HG03432 (cell line): ENCODE measurements at regions not wholly inside any gene's neighbourhood (a gene's known extent, or its start where the extent isn't known, plus 50 kb on each side); places are given as distances from the start of the nearest gene placed in this dataset.
A peak's percentile ranks its signal among the peaks of the same experiment; 100 is the strongest.

Experiments used
- ATAC-seq: cut with Tn5 transposase; IDR thresholded peaks from one replicate; pipeline ENCODE4 v1.9.1; 2021; ENCODE audit warnings: mild to moderate bottlenecking, moderate library complexity; ENCODE audit not compliant: unreplicated experiment

- no peak for ATAC-seq
Observed at GRCh38 chrX:107560041-107560440, 68.3 kb upstream of the PRPS1 start.

DNA sequence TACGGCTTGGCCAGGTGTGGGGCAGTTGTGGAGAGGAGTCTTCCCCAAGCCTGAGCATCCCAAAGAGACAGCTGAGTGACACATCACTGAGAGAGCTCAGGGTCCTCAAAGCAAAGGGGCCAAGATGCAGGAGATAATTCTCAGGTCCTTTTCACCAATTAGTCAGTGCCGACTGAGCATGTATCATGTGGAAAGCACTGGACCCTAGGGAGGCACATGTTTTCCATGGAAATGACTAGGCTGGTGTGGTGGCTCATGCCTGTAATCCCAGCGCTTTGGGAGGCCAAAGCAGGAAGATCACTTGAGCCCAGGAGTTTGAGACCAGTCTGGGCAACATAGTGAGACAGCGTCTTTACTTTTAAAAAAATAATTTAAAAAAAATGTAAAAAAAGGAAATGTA lies 67.3 kb upstream of the PRPS1 start:
- no peak for ATAC-seq

DNA sequence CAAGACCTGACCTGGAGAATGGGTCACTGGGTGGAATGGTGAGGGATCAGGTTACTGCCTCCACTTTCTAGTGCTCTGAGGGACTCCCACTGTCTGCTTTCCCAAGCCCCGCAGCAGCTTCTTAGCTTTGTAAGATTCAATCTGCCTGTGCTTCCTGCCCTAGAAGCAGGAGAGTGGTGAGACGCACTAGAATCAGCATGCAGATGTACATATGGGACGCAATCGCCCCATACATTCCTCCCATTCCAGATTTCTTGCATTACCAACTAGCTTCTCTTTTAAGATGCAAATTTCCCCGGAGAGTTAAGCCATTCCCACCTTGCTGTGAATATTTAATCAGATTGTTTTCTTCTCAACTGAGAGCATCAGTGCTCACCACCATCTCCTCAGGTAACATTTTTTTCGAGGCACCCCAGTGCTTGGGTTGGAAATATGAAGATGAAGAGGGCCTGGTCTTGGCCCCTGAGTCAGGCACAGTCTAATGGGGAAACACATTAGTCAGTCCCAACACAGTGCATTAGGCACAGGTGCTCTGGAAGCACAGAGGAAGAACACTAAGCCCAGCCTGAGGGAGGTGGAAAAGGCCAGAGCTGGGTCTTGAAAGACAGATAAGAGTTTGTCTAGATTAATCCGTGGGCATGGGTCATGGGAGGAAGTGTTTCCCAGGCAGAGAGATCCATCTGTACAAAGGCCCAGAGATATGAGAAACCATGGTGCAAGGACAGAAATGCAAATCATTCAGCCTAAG lies 66.7 kb upstream of the PRPS1 start:
- ATAC-seq: no peak

- ATAC-seq: no peak
Observed at GRCh38 chrX:107562482-107562881, 65.8 kb upstream of the PRPS1 start.

DNA sequence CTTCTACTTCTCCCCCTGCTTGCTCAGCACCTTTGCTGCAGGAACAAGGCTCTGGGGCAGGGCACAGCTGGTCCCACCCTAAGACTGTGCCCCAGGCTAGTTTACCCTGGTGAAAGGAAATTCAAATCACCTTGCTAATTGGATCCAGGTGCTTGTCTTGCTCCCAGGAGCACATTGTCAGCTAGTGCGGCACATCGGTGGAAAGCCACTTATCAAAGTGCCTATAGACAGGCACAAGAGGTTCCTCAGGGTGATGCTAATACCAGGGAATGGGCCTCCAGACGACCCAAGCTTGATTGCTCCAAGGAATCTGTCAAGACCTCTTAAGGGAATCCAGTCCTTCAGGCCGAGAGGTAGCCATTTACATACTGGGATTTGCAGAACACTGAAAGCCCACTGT lies 64.5 kb upstream of the PRPS1 start:
- no peak for ATAC-seq

DNA sequence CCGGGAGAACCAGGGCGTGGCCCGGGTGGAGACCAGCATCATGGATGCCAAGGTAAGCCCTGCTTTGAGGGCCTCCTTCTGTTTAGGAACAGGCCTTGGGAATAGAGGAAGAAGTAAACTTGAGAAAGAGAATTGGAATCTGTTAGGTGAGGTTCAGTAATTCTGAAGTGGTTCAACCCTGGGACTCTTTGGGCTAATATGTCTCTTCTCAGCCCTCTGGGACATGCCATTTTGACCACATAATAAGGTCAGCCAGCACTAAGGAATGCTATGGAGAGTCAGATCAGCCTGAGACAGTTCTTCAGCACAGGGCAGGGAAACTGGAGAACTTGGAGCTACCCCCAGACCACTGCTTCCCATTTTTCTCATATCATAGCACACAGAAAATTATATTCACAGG lies 63.3 kb upstream of the PRPS1 start:
- ATAC-seq: no peak

DNA sequence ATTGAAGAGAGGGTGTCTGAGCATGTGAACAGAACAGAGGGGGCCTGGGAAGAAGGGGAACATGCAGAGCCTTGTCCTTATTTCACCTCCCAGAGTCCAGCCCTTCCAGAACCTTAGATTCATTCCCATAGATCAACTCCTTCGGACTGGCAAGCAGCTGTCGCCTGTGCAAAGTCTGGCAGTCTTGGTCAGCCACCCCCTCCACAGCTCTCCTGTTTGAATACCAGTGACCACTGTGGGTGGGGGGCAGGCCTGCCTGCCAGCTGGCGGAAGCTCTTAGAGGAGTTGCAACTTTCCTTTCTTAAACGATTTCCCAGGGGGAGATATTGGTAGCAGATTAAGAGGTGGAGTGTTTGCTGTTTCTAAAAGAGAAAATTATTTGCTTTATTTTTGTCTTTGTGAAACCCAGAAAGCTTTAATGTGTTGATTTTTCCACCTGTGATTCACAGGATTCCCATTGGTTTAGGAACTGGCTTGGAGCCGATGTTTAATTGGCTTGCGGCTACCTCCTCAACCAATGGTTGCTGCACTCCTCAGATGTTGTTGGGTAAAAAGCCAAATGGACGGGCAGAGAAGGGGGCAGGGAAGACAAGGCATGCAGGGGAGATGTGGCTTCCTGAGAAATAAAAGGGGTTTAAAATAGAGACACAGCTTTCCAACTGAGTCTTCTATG lies 62.2 kb upstream of the PRPS1 start:
- no peak for ATAC-seq

DNA sequence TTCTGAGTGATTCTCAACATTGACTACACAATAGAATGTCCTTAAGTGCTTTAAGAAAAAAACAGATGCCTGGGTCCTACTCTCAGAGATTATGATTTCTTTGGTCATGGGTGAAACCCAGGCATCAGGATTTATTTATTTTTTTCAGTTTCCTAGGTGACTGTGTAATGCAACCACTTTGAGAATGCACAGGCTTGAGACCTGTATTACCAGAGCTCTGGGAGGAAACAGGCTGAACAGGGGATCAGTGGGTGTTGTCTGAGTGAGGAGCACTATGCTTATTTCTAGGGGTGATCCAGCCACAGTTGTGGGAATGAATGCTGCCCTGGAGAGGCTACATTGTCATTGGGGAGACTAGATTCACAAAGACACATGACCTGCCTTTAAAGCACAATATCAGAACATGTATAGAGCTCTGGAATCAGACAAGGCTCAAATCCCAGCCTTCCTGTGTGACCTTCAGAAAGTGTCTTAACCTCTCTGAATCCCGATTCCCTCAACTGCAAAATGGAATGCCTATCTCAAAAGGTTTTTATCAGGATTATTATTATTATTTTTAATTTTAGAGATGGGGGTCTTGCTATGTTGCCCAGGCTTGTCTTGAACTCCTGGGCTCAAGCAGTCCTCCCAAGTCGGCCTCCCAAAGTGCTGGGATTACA lies 61.6 kb upstream of the PRPS1 start:
- no peak for ATAC-seq

GRCh38 chrX:107567370-107567769 lies 60.9 kb upstream of the PRPS1 start:
- ATAC-seq: no peak

DNA sequence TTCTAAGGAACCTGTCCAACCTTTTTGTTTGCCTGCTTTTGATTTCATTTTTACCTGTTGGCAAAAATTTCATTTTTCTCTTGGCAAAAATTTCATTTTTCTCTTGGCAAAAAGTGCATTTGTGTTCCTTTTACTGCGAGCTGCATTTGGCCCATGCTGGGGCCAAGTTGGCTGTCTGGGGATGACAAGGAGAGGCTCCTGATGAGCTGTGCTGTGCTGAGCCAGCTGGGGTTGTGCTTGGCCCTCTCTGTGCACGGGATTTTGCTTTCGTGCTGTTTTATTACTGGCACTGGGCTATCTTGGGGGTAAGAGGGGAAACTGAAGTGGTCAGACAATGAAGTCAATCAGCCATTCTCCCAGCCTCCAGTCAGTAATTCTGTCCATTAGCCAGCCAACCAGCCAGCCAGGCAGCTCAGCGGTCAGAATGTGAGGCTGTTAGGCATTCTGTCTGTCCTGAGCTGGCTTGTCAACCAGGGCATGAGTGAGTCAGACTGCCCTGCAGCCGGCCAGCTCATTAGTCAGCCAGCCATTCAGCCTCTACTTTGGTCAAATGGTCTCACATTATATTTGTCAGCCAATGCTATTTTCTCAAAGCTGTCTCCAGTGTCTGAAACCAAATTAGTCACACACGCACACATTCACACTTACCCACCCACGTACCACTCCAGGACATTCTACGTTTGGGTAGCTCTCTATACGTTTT lies 56.9 kb upstream of the PRPS1 start:
- ATAC-seq: no peak

DNA sequence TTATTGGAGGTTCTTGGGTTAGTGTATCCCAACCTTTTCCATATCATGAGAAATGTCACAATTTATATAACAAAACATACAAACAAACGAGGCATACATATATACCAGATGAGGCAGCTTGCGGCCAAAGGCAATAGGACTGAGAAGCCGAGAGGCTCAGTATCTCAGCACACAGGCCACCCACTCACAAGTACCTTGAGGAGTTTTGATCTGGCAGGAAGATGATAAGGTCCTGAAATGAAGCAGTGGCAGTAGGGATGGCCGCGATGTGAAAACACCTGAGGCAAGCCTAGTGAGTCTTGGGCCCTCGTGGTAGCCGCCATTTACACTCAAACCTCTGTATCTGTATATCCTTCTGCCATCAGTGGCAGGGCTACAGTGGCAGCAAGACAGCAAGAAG lies 55.3 kb upstream of the PRPS1 start:
- ATAC-seq: no peak

DNA sequence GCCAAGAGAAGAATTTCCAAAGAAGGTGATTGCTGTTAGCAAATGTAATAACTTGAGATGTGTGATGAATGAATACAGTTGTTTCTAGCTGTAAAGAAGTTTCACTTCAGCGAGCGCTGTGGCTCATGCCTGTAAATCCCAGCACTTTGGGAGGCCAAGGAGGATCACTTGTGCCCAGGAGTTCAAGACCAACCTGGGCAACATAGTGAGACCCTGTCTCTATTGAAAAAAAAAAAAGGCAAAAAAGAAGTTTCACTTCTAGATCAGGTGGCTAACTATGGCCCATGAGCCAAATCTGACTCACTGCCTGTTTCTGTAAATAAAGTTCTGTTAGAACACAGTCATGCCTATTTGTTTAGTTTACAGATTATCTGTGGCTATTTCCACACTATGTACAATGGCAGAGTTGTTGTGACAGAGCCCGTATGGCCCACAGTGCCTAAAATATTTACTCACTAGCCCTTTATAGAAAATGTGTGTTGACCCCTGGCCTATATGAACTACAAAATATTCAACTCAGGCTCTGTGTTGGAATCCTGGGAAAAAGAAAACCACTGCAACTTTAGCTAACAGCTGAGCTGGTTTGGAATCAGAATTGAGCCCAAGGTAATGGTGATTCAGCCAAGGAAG lies 54.1 kb upstream of the PRPS1 start:
- no peak for ATAC-seq

DNA sequence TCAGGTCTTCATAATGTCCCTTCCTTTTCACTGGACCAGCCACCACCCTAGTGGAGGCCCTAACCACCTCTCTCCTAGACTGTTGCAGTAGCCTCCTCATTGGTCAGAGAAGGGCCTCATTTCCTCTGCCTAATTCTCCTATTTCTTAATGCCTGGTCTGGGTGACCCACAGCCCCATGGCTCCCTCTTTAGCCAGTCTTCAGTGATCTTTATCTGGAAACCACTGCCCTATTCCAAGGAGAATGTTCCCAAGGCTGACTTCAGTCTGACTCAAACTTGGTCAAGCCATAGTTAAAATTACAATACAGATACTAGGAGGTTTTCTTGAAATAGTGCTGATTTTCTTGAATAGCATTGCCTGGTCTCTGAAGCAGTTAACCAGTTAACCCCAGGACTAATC lies 53.6 kb upstream of the PRPS1 start:
- no peak for ATAC-seq

DNA sequence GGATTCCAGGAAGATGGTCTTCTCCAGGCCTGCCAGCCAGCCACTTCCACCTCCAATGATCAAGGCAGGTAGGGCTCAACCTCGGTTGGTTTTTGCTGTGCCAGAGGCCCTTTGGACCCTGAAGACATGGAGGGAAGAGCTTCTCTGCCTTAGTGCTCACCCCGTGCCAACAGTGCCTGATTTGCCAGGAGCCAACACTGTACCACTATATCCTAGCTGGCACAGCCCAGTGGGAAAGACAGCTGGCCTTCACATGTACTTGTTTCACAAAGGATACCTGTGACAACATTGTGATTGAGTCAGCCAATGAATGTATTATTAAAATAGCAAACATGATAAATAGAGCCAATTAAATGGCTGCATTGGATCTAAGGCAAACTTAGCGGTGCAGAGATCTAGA lies 51.9 kb upstream of the PRPS1 start:
- ATAC-seq: no peak

DNA sequence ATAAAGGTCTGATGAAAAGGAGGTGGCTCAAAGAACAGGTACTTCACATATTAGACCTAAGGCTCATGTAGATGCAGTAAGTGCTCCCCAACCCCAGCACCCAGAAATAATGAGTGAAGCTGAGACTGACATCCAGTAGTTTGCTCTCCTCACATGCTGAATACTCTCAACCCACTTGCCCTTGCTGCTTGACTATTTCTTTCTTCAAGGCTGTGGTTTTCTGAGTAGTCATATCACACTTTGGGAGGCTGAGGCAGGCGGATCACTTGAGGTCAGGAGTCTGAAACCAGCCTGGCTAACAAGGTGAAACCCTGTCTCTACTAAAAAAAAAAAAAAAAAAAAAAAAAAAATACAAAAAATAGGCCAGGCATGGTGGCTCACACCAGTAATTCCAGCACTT lies 51.5 kb upstream of the PRPS1 start:
- ATAC-seq: peak; percentile 82

DNA sequence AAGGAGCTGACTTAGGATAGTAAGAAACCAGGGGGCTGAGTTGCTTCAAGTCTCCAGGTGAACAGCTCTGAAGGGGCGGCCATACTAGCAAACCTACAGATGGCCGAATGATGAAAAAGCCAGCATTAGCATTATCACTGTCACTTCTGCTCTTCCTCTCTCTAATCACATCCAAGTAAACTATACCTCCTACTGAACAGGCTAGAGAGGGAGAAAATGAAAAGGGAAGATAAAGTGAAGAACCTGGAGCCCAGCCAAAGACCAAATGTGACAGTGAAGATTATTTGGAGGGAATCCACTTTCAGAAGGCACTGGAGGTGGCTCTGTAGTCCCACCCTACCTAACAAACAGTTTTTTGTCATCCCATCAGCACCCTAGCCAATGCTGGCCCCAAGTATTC lies 50.4 kb upstream of the PRPS1 start:
- ATAC-seq: no peak
